ENCODE measurements at regions not wholly inside any gene's neighbourhood (a gene's known extent, or its start where the extent isn't known, plus 50 kb on each side); places are given as distances from the start of the nearest gene placed in this dataset.

GRCh38 chr6:16873698-16874097, 112.4 kb upstream of the ATXN1 start:
- TF ChIP-seq CTCF (conservative IDR thresholded peaks at IDR 0.05; ENCODE audit: low read length), result no peak
- no peak for TF ChIP-seq EZH2phosphoT487 (IDR thresholded peaks at IDR 0.05; ENCODE audit: borderline replicate concordance)
